GM23338 (cell line): ENCODE measurements at regions not wholly inside any gene's neighbourhood (a gene's known extent, or its start where the extent isn't known, plus 50 kb on each side); places are given as distances from the start of the nearest gene placed in this dataset.

Source experiments
- CREB1 ChIP-seq: fragments of 250-450 bp; sonication (Bioruptor Pico); IDR thresholded peaks from 2 replicates; pipeline ENCODE4 v1.5.0; 2020; ENCODE audit warnings: low read depth, mild to moderate bottlenecking, moderate library complexity
- CTCF ChIP-seq, 2 experiments: fragments of 200-600 bp in 1 of 2; sonication (generic) in 1 of 2; conservative IDR thresholded peaks; 2 replicates each; pipeline versions ENCODE4 v1.5.1 to v1.6.1; 2016 to 2017; ENCODE audit warnings: antibody characterized with exemption in 2 of 2, low read depth in 2 of 2, mild to moderate bottlenecking in 2 of 2, moderate library complexity in 1 of 2
- EZH2 ChIP-seq: fragments of 200-600 bp; sonication (generic); IDR thresholded peaks from one replicate; pipeline ENCODE4 v1.8.0; 2017; ENCODE audit warnings: antibody characterized with exemption, mild to moderate bottlenecking, low read depth; ENCODE audit not compliant: unreplicated experiment

- TF ChIP-seq CREB1 (no peak), EZH2 (no peak), CTCF (conservative IDR thresholded peaks at IDR 0.05; ENCODE audit: low read depth in 2 of 2) (no peak)
These were observed 165.9 kb upstream of the PODXL start for GRCh38 chr7:131722371-131722770.
